ENCODE measurements at regions not wholly inside any gene's neighbourhood (a gene's known extent, or its start where the extent isn't known, plus 50 kb on each side); places are given as distances from the start of the nearest gene placed in this dataset.

DNA sequence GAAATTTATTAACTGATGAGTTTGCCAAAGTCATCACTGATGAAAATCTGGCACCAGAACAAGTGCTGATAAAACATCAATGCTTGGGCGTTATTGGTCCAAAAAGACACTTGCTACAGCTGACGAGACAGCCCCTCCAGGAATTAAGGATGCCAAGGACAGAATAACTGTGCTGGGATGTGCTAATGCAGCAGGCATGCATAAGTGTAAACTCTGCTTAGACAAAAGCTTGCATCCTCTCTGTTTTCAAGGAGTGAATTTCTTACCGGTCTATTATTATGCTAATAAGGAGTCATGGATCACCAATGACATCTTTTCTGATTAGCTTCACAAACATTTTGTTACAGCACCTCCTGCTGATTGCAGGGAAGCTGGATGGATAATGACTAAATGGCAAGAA is 402.0 kb downstream of the LTN1 start:
- TF ChIP-seq, protein P1, sequence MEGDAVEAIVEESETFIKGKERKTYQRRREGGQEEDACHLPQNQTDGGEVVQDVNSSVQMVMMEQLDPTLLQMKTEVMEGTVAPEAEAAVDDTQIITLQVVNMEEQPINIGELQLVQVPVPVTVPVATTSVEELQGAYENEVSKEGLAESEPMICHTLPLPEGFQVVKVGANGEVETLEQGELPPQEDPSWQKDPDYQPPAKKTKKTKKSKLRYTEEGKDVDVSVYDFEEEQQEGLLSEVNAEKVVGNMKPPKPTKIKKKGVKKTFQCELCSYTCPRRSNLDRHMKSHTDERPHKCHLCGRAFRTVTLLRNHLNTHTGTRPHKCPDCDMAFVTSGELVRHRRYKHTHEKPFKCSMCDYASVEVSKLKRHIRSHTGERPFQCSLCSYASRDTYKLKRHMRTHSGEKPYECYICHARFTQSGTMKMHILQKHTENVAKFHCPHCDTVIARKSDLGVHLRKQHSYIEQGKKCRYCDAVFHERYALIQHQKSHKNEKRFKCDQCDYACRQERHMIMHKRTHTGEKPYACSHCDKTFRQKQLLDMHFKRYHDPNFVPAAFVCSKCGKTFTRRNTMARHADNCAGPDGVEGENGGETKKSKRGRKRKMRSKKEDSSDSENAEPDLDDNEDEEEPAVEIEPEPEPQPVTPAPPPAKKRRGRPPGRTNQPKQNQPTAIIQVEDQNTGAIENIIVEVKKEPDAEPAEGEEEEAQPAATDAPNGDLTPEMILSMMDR (IDR thresholded peaks at IDR 0.05) = no peak
- TF ChIP-seq POLR2A (IDR thresholded peaks at IDR 0.05) (no peak), POLR2AphosphoS5 (IDR thresholded peaks at IDR 0.05; ENCODE audit: insufficient read depth in 1 of 2, low read depth in 1 of 2) (no peak)

Measured in vagina (tissue), 2 donors.